Spleen (tissue), 11 donors: ENCODE measurements at regions not wholly inside any gene's neighbourhood (a gene's known extent, or its start where the extent isn't known, plus 50 kb on each side); places are given as distances from the start of the nearest gene placed in this dataset.

Source experiments
- DNase-seq: peaks from one replicate; pipeline ENCODE4 v3.0.0-alpha.2; 2020
- H3K27ac ChIP-seq, 8 donors: fragments of 200-600 bp; sonication (generic) in 7 of 8; 1 replicate in 4 of 8; 2 replicates in 4 of 8; pipeline versions ENCODE4 v1.5.0 to v1.8.0; 2016 to 2021; ENCODE audit warnings: inconsistent platforms in 4 of 8, mild to moderate bottlenecking in 4 of 8, moderate library complexity in 1 of 8
- H3K27me3 ChIP-seq, 7 donors: fragments of 200-600 bp; sonication (generic) in 6 of 7; replicated peaks in 1 of 7; 1 replicate in 4 of 7; 2 replicates in 3 of 7; pipeline versions ENCODE4 v1.5.0 to v1.8.0; 2016 to 2021; ENCODE audit warnings: inconsistent platforms in 3 of 7, mild to moderate bottlenecking in 1 of 7
- H3K36me3 ChIP-seq, 6 donors: fragments of 200-600 bp; sonication (generic) in 5 of 6; 1 replicate in 4 of 6; 2 replicates in 2 of 6; pipeline versions ENCODE4 v1.5.0 to v1.8.0; 2016 to 2021; ENCODE audit warnings: inconsistent platforms in 2 of 6
- H3K4me1 ChIP-seq, 6 donors: fragments of 200-600 bp; sonication (generic) in 5 of 6; 1 replicate in 3 of 6; 2 replicates in 3 of 6; pipeline versions ENCODE4 v1.5.0 to v1.8.0; 2016 to 2021; ENCODE audit warnings: inconsistent platforms in 3 of 6
- H3K4me3 ChIP-seq, 8 donors: fragments of 200-600 bp; sonication (generic) in 7 of 8; 1 replicate in 4 of 8; 2 replicates in 4 of 8; pipeline versions ENCODE4 v1.5.0 to v1.8.0; 2016 to 2021; ENCODE audit warnings: inconsistent platforms in 4 of 8, mild to moderate bottlenecking in 4 of 8, moderate library complexity in 2 of 8
- H3K9me3 ChIP-seq, 8 donors: fragments of 200-600 bp; sonication (generic) in 7 of 8; 1 replicate in 4 of 8; 2 replicates in 4 of 8; pipeline versions ENCODE4 v1.5.0 to v1.8.0; 2016 to 2021; ENCODE audit warnings: inconsistent platforms in 4 of 8
- CTCF ChIP-seq, 11 experiments: fragments of 200-600 bp in 7 of 11; fragments of 450-650 bp in 4 of 11; sonication (generic) in 4 of 11; IDR thresholded peaks in 8 of 11; conservative IDR thresholded peaks in 3 of 11; 1 replicate in 7 of 11; 2 replicates in 4 of 11; pipeline versions ENCODE4 v1.4.0 to v1.8.0; 2016 to 2021; ENCODE audit warnings: antibody characterized with exemption in 11 of 11, inconsistent platforms in 4 of 11, mild to moderate bottlenecking in 1 of 11
- POLR2A ChIP-seq, 3 donors: fragments of 450-650 bp; IDR thresholded peaks; one replicate each; pipeline ENCODE4 v1.5.1; 2017; ENCODE audit warnings: antibody characterized with exemption in 3 of 3, mild to moderate bottlenecking in 1 of 3
- POLR2AphosphoS5 ChIP-seq, 3 donors: sonication (generic); formaldehyde crosslinking; IDR thresholded peaks; one replicate each; pipeline ENCODE4 v1.5.1; 2017; ENCODE audit warnings: antibody characterized with exemption in 3 of 3
- WGBS, 5 donors: extraction: QIAGEN DNeasy Blood & Tissue Kit in 3 of 5; methylation state at CpG; one replicate each; pipeline versions ENCODE4 v1.1.5 to v1.1.7; 2013 to 2018; 5-methylcytosine and 5-hydroxymethylcytosine counted together
- intact Hi-C: fragments of 100-400 bp; cut with DNase I; formaldehyde crosslinking; loops from one replicate; pipeline ENCODE4 v1.15.0; 2023; ENCODE audit warnings: low total_unique reads
- donor health status: healthy with polysubstance abuse.
- donor health status: DM: no; HTN: no; CAD: no; lungs with moderate emphysema.
- donor health status: DM: no; HTN: no; CAD: no.
- donor health status: Bipolar disorder and iron deficiency.
- donor health status: healthy.
- donor health status: DM: no; HTN: no; CAD: no.
- donor health status: DM: yes; HTN: yes; CAD: no.

- 68 to 83% (median 70%) methylated on average over 4 of the region's 4 CpGs for WGBS, 5 donors
- H3K4me3 ChIP-seq = no peak overlapping the region
- H3K27ac ChIP-seq = no peak overlapping the region
- H3K27me3 ChIP-seq = peaks cover 0 to 7% (median 0%) of the 10 kb centered on the region in 7 donors
- no peaks in the 10 kb centered on the region for H3K9me3 ChIP-seq
- peaks cover 0 to 17% (median 4%) of the 10 kb centered on the region in 6 donors for H3K4me1 ChIP-seq
- intact Hi-C loops = loop anchor here (10.0 kb wide), 1 partner anchor 497 kb away; no protein-coding TSS in a partner anchor
- DNase-seq = no peak
- TF ChIP-seq POLR2AphosphoS5 (IDR thresholded peaks at IDR 0.05) (no peak), CTCF (IDR thresholded peaks at IDR 0.05 in 8 of 11, conservative IDR thresholded peaks at IDR 0.05 in 3 of 11) (no peak), POLR2A (IDR thresholded peaks at IDR 0.05) (no peak)
- H3K36me3 ChIP-seq = no peaks in the 10 kb centered on the region
These were observed 166.9 kb upstream of the NCK2 start for GRCh38 chr2:105577762-105578161.

DNA sequence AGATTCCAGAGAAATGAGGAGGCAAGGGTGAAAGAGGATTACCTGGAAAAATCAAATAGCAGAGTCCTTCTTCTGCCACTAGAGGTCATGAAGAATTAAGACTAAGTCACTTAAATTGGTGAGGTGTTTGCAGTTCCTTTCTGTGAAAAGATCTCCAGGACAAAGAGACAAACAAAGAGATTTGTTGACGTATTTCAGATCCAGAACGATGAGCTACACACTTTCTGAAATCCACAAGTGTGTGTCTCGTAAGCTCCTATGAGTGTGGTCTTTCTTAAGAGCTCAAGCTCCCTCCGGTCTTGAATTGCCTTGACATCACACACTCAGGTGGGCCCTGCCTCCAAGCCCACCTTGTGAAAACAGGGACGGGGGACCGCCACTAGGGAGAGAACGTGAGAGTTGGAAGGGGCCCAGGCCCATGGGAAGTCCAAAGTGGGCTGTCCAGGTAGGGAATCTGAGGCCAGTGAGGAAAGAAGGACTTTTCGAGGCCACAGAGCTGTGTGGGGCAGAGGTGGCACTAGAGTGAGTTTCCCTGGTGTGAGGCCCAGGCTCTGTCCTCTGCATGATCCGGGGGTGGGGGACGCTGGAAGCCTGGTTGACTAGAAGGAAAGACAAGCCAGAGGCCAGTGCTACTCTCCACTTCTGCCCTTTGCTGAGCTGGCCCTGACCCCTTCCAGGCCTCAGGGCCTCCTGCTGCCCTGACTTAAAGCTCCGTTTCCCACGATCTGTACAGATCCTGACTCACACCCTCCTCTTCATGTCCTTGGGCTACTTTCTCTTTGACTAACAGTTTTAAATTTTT is 168.1 kb upstream of the NCK2 start:
- intact Hi-C loops = loop anchor here (10.0 kb wide), 1 partner anchor 498 kb away; no protein-coding TSS in a partner anchor
- WGBS, 5 donors = 53 to 65% (median 60%) methylated on average over 12 of the region's 12 CpGs
- peak overlapping the region in 7 of 8 donors; percentile 9 to 68 (median 50) for H3K27ac ChIP-seq
- TF ChIP-seq POLR2A (IDR thresholded peaks at IDR 0.05) (no peak), CTCF (IDR thresholded peaks at IDR 0.05 in 8 of 11, conservative IDR thresholded peaks at IDR 0.05 in 3 of 11) (peak in 10 of 11 experiments; percentile 13 to 60 (median 46)), POLR2AphosphoS5 (IDR thresholded peaks at IDR 0.05) (peak in 2 of 3 donors; percentile 16 to 24)
- no peaks in the 10 kb centered on the region for H3K9me3 ChIP-seq
- H3K27me3 ChIP-seq = peaks cover 0 to 7% (median 0%) of the 10 kb centered on the region in 7 donors
- H3K4me3 ChIP-seq = no peak overlapping the region
- DNase-seq = no peak
- no peaks in the 10 kb centered on the region for H3K36me3 ChIP-seq
- H3K4me1 ChIP-seq = peaks cover 0 to 17% (median 4%) of the 10 kb centered on the region in 6 donors

GRCh38 chr2:105576050-105576439 is 168.7 kb upstream of the NCK2 start:
- DNase-seq = no peak
- Histone ChIP-seq H3K4me3 (no peak overlapping the region), H3K4me1 (peaks cover 0 to 17% (median 4%) of the 10 kb centered on the region in 6 donors), H3K36me3 (no peaks in the 10 kb centered on the region), H3K27me3 (peaks cover 0 to 7% (median 0%) of the 10 kb centered on the region in 7 donors), H3K27ac (peak overlapping the region in 6 of 8 donors; percentile 20 to 68 (median 52)), H3K9me3 (no peaks in the 10 kb centered on the region)
- TF ChIP-seq CTCF (IDR thresholded peaks at IDR 0.05 in 8 of 11, conservative IDR thresholded peaks at IDR 0.05 in 3 of 11) (no peak), POLR2A (IDR thresholded peaks at IDR 0.05) (no peak), POLR2AphosphoS5 (IDR thresholded peaks at IDR 0.05) (no peak)
- intact Hi-C loops = loop anchor here (10.0 kb wide), 1 partner anchor 499 kb away; no protein-coding TSS in a partner anchor
- WGBS, 5 donors = 63 to 72% (median 70%) methylated on average over 13 of the region's 13 CpGs

GRCh38 chr2:105575499-105576025 is 169.2 kb upstream of the NCK2 start:
- TF ChIP-seq CTCF (IDR thresholded peaks at IDR 0.05 in 8 of 11, conservative IDR thresholded peaks at IDR 0.05 in 3 of 11) (no peak), POLR2A (IDR thresholded peaks at IDR 0.05) (no peak), POLR2AphosphoS5 (IDR thresholded peaks at IDR 0.05) (no peak)
- Histone ChIP-seq H3K36me3 (no peaks in the 10 kb centered on the region), H3K27ac (peak overlapping the region in 6 of 8 donors; percentile 20 to 68 (median 52)), H3K4me3 (no peak overlapping the region), H3K4me1 (peaks cover 0 to 17% (median 4%) of the 10 kb centered on the region in 6 donors), H3K27me3 (peaks cover 0 to 7% (median 0%) of the 10 kb centered on the region in 7 donors), H3K9me3 (no peaks in the 10 kb centered on the region)
- intact Hi-C loops = loop anchor here (10.0 kb wide), 1 partner anchor 499 kb away; no protein-coding TSS in a partner anchor
- DNase-seq = no peak
- 73 to 76% (median 75%) methylated on average over 9 of the region's 9 CpGs for WGBS, 5 donors
